ENCODE measurements at regions not wholly inside any gene's neighbourhood (a gene's known extent, or its start where the extent isn't known, plus 50 kb on each side); places are given as distances from the start of the nearest gene placed in this dataset.

DNA sequence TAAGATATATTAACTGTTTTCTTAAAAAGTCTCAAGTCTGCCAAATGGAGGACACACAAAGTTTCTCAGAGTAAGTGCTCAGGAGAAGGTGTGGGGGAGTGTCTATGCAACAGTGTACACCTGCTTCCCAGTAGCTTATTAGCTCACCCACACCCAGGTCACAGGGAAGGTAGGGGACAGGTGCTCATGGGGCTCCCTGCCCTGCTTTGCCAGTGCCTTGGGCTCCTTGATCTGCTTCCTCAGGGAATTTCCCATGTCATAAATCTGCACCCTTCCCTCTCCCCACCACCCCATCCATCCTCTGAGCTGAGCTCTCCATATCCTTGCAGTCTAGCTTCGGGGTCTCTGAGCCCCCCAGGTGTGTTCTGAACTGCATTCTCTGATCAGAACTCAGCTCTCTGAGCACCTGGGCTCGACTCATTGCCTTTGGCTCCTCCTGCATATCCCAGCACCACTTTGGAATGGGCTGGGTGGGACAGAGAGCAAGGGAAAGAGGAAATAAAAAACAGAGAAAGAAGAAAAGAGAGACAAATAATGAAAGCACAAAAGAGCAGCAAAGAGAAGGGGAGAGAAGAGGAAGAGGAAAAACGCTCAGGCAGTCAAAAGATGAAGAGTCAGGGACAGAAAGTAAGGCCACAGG is 87.0 kb upstream of the ATP1B1 start:
- no peak overlapping the region for H3K4me3 Mint-ChIP-seq
- no peak overlapping the region for H3K27ac Mint-ChIP-seq
- no peaks in the 10 kb centered on the region for H3K9me3 Mint-ChIP-seq
- no peaks in the 10 kb centered on the region for H3K36me3 Mint-ChIP-seq (ENCODE audit: low read depth)
- DNase-seq: no peak
- ChIA-PET POLR2A (no interaction called here), CTCF (no interaction called here)
- no peaks in the 10 kb centered on the region for H3K4me1 ChIP-seq (ENCODE audit: insufficient read depth, low read length)
- H3K27me3 Mint-ChIP-seq: peaks cover 10% of the 10 kb centered on the region
- H3K4me1 Mint-ChIP-seq (ENCODE audit: low read depth): peaks cover 8% of the 10 kb centered on the region
- H3K27me3 ChIP-seq (ENCODE audit: control insufficient read depth in 1 of 2, insufficient read depth in 2 of 2, low read length in 2 of 2): no peaks in the 10 kb centered on the region
- no peak overlapping the region for H3K4me3 ChIP-seq (ENCODE audit: low read length)
- no peak for ATAC-seq (ENCODE audit: poor library complexity)
- H3K36me3 ChIP-seq (ENCODE audit: insufficient read depth, low read length): no peaks in the 10 kb centered on the region
- H3K27ac ChIP-seq (ENCODE audit: low read depth in 1 of 2, low read length in 2 of 2): no peak overlapping the region
- TF ChIP-seq, protein P1, sequence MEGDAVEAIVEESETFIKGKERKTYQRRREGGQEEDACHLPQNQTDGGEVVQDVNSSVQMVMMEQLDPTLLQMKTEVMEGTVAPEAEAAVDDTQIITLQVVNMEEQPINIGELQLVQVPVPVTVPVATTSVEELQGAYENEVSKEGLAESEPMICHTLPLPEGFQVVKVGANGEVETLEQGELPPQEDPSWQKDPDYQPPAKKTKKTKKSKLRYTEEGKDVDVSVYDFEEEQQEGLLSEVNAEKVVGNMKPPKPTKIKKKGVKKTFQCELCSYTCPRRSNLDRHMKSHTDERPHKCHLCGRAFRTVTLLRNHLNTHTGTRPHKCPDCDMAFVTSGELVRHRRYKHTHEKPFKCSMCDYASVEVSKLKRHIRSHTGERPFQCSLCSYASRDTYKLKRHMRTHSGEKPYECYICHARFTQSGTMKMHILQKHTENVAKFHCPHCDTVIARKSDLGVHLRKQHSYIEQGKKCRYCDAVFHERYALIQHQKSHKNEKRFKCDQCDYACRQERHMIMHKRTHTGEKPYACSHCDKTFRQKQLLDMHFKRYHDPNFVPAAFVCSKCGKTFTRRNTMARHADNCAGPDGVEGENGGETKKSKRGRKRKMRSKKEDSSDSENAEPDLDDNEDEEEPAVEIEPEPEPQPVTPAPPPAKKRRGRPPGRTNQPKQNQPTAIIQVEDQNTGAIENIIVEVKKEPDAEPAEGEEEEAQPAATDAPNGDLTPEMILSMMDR (IDR thresholded peaks at IDR 0.05): no peak
- no peaks in the 10 kb centered on the region for H3K9me3 ChIP-seq (ENCODE audit: control insufficient read depth in 1 of 2, insufficient read depth in 1 of 2, low read length in 2 of 2)
- intact Hi-C loops (cut with DNase I, micrococcal nuclease): no loop called here

DNA sequence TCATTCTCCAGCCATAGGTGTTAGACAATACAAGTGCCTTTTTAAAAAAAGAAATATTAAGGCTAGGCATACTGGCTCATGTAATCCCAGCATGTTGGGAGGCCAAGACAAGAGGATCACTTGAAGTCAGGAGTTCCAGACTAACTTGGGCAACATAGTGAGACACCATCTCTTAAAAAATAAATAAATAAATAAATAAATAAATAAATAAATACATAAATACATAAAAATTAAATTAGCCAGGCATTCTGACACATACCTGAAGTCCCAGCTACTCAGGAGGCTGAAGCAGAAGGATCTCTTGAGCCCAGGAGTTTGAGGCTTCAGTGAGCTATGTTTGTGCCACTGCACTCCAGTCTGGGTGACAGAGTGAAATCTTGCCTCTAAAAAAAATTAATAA is 85.8 kb upstream of the ATP1B1 start:
- intact Hi-C loops (cut with DNase I, micrococcal nuclease): no loop called here
- H3K36me3 ChIP-seq (ENCODE audit: insufficient read depth, low read length): no peaks in the 10 kb centered on the region
- Mint-ChIP-seq H3K9me3 (no peaks in the 10 kb centered on the region), H3K4me1 (ENCODE audit: low read depth) (peaks cover 8% of the 10 kb centered on the region), H3K36me3 (ENCODE audit: low read depth) (no peaks in the 10 kb centered on the region), H3K4me3 (no peak overlapping the region), H3K27me3 (peaks cover 10% of the 10 kb centered on the region), H3K27ac (no peak overlapping the region)
- no peaks in the 10 kb centered on the region for H3K27me3 ChIP-seq (ENCODE audit: control insufficient read depth in 1 of 2, insufficient read depth in 2 of 2, low read length in 2 of 2)
- no peak for ATAC-seq (ENCODE audit: poor library complexity)
- CTCF ChIA-PET: no interaction called here
- no peak for DNase-seq
- H3K9me3 ChIP-seq (ENCODE audit: control insufficient read depth in 1 of 2, insufficient read depth in 1 of 2, low read length in 2 of 2): no peaks in the 10 kb centered on the region
- no peak overlapping the region for H3K27ac ChIP-seq (ENCODE audit: low read depth in 1 of 2, low read length in 2 of 2)
- H3K4me3 ChIP-seq (ENCODE audit: low read length): no peak overlapping the region
- POLR2A ChIA-PET: no interaction called here
- no peaks in the 10 kb centered on the region for H3K4me1 ChIP-seq (ENCODE audit: insufficient read depth, low read length)
- TF ChIP-seq, protein P1 (IDR thresholded peaks at IDR 0.05): no peak

DNA sequence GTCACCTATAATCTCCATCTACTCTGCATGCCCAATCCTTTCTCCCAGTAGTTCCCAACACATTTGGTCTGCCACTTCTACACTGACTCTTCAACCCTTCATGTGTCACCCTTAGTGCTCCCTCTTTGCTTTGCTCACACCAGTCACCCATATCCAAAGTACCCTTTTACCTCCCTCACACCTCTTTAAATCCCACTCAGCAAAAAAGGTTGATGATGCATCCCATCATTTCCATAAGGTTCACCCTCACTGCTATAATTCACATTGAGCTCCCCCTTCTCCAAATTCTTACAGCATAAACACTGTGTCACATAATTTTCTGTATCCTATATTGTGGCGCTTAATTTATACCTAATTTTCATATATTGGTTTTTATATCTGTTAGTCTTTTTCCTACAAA is 83.8 kb upstream of the ATP1B1 start:
- Mint-ChIP-seq H3K9me3 (no peaks in the 10 kb centered on the region), H3K36me3 (ENCODE audit: low read depth) (no peaks in the 10 kb centered on the region), H3K4me3 (no peak overlapping the region), H3K27ac (no peak overlapping the region), H3K4me1 (ENCODE audit: low read depth) (peaks cover 8% of the 10 kb centered on the region), H3K27me3 (peaks cover 10% of the 10 kb centered on the region)
- H3K4me3 ChIP-seq (ENCODE audit: low read length): no peak overlapping the region
- H3K27ac ChIP-seq (ENCODE audit: low read depth in 1 of 2, low read length in 2 of 2): no peak overlapping the region
- no peaks in the 10 kb centered on the region for H3K27me3 ChIP-seq (ENCODE audit: control insufficient read depth in 1 of 2, insufficient read depth in 2 of 2, low read length in 2 of 2)
- intact Hi-C loops (cut with DNase I, micrococcal nuclease): no loop called here
- CTCF ChIA-PET: no interaction called here
- DNase-seq: no peak
- TF ChIP-seq, protein P1 (IDR thresholded peaks at IDR 0.05): no peak
- H3K36me3 ChIP-seq (ENCODE audit: insufficient read depth, low read length): no peaks in the 10 kb centered on the region
- no peaks in the 10 kb centered on the region for H3K9me3 ChIP-seq (ENCODE audit: control insufficient read depth in 1 of 2, insufficient read depth in 1 of 2, low read length in 2 of 2)
- no peak for ATAC-seq (ENCODE audit: poor library complexity)
- no peaks in the 10 kb centered on the region for H3K4me1 ChIP-seq (ENCODE audit: insufficient read depth, low read length)
- POLR2A ChIA-PET: no interaction called here
